GM18499 (cell line): ENCODE measurements at regions not wholly inside any gene's neighbourhood (a gene's known extent, or its start where the extent isn't known, plus 50 kb on each side); places are given as distances from the start of the nearest gene placed in this dataset.
"Not testable (repeated sequence)": the region's sequence is repeated elsewhere in the genome, so short reads cannot be mapped to it uniquely, and the experiment has no call there.

ENCODE experiments used
- ATAC-seq: cut with Tn5 transposase; IDR thresholded peaks from one replicate; pipeline ENCODE4 v1.9.1; 2021; ENCODE audit warnings: moderate number of reproducible peaks; ENCODE audit not compliant: insufficient read depth, unreplicated experiment

GRCh38 chr1:177891809-177892208, 78.0 kb downstream of the SEC16B start:
- ATAC-seq: no peak

GRCh38 chr1:177890479-177890878, 79.4 kb downstream of the SEC16B start:
- ATAC-seq: no peak

- no peak for ATAC-seq
These were observed 85.3 kb downstream of the SEC16B start for GRCh38 chr1:177884479-177885021.

GRCh38 chr1:177883581-177883980, 86.3 kb downstream of the SEC16B start:
- no peak for ATAC-seq

- no peak for ATAC-seq
These were observed 89.4 kb downstream of the SEC16B start for GRCh38 chr1:177880339-177880891.

- no peak for ATAC-seq
These were observed 92.8 kb downstream of the SEC16B start for GRCh38 chr1:177877086-177877485.

- ATAC-seq: no peak
These were observed 96.6 kb downstream of the SEC16B start for GRCh38 chr1:177873238-177873637.

GRCh38 chr1:177872308-177872900, 97.5 kb downstream of the SEC16B start:
- ATAC-seq: no peak

- no peak for ATAC-seq
These were observed 98.1 kb downstream of the SEC16B start for GRCh38 chr1:177871613-177872307.

GRCh38 chr1:177869586-177869985, 100.3 kb downstream of the SEC16B start:
- no peak for ATAC-seq

GRCh38 chr1:177869011-177869410, 100.8 kb downstream of the SEC16B start:
- ATAC-seq: not testable (repeated sequence)

GRCh38 chr1:177865807-177866206, 104.1 kb downstream of the SEC16B start:
- ATAC-seq: no peak

- ATAC-seq: no peak
These were observed 105.1 kb downstream of the SEC16B start for GRCh38 chr1:177864538-177865305.

- ATAC-seq: no peak
These were observed 106.1 kb downstream of the SEC16B start for GRCh38 chr1:177863796-177864195.

- ATAC-seq: no peak
These were observed 106.9 kb downstream of the SEC16B start for GRCh38 chr1:177862916-177863315.

GRCh38 chr1:177859572-177859971, 110.3 kb downstream of the SEC16B start:
- no peak for ATAC-seq

GRCh38 chr1:177858332-177858821, 111.5 kb downstream of the SEC16B start:
- no peak for ATAC-seq

- no peak for ATAC-seq
These were observed 112.6 kb downstream of the SEC16B start for GRCh38 chr1:177857285-177857684.

GRCh38 chr1:177854951-177855350, 114.9 kb downstream of the SEC16B start:
- ATAC-seq: no peak

- no peak for ATAC-seq
These were observed 120.1 kb downstream of the SEC16B start for GRCh38 chr1:177849579-177850290.
